ENCODE measurements at regions not wholly inside any gene's neighbourhood (a gene's known extent, or its start where the extent isn't known, plus 50 kb on each side); places are given as distances from the start of the nearest gene placed in this dataset.
"Not testable (repeated sequence)": the region's sequence is repeated elsewhere in the genome, so short reads cannot be mapped to it uniquely, and the experiment has no call there.

DNA sequence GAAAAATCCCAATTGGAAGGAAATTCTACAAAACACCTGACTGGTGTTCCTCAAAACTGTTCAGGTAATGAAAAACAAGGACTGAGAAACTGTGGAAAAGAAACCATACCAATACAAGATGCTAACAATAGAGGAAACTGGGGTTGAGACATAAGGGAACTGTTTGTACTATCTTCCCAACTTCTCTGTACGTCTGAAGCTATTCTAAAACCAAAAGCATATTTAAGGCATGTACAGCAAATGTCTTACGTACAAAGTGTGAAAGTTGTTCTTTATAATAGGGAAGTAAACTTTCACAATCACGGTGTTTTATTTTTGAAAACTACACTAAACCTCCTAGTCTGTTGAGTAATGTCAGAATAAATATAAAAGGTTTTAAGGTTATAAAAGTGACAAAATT lies 776.1 kb upstream of the RAB6C start:
- DNase-seq: no peak
- Histone ChIP-seq H3K9me3 (no peaks in the 10 kb centered on the region), H3K27me3 (no peaks in the 10 kb centered on the region), H3K36me3 (no peaks in the 10 kb centered on the region), H3K4me1 (no peaks in the 10 kb centered on the region), H3K4me3 (replicated peaks in 1 of 3) (no peak overlapping the region), H3K27ac (no peak overlapping the region)
- 68 to 73% methylated on average over 3 of the region's 3 CpGs for WGBS, 2 donors
- intact Hi-C loops (cut with DNase I): no loop called here
- TF ChIP-seq CTCF (IDR thresholded peaks at IDR 0.05) (no peak), POLR2A (IDR thresholded peaks at IDR 0.05) (no peak)

GRCh38 chr2:129204581-129204980 lies 774.9 kb upstream of the RAB6C start:
- 98 to 99% methylated on average over 2 of the region's 2 CpGs for WGBS, 2 donors
- H3K4me3 ChIP-seq (replicated peaks in 1 of 3); H3K9me3 ChIP-seq; H3K27me3 ChIP-seq; H3K36me3 ChIP-seq; H3K27ac ChIP-seq; intact Hi-C loops (cut with DNase I); H3K4me1 ChIP-seq; DNase-seq: not testable (repeated sequence)

DNA sequence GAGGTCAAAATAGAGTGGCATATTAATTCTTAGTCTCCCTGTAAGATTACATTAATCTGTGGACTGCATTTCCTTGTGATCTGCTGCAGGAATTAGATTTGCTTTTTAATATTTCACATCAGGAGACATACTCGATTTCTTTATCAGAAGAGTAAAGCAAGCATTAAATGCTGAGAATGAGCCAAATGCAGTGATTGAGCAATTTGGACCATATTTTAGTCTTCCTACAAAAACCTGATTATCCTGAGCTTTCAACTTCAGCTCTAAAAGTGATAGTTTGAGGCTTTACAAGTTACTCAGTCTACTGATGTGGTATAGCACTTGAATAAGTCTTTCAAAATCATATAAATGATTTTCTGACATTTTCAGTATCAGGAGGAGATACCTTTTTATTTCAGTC lies 774.3 kb upstream of the RAB6C start:
- DNase-seq: no peak
- Histone ChIP-seq H3K4me3 (replicated peaks in 1 of 3) (no peak overlapping the region), H3K9me3 (no peaks in the 10 kb centered on the region), H3K4me1 (no peaks in the 10 kb centered on the region), H3K27ac (no peak overlapping the region), H3K27me3 (no peaks in the 10 kb centered on the region), H3K36me3 (no peaks in the 10 kb centered on the region)
- TF ChIP-seq CTCF (IDR thresholded peaks at IDR 0.05): no peak
- no peak for TF ChIP-seq POLR2A (IDR thresholded peaks at IDR 0.05)
- WGBS, 2 donors: 65 to 78% methylated on average over 1 of the region's 1 CpG
- intact Hi-C loops (cut with DNase I): no loop called here

- intact Hi-C loops (cut with DNase I): no loop called here
- H3K27ac ChIP-seq: no peak overlapping the region
- H3K4me1 ChIP-seq: no peaks in the 10 kb centered on the region
- H3K27me3 ChIP-seq: no peaks in the 10 kb centered on the region
- WGBS, 2 donors: 60 to 81% methylated on average over 5 of the region's 5 CpGs
- H3K4me3 ChIP-seq (replicated peaks in 1 of 3): no peak overlapping the region
- H3K36me3 ChIP-seq: no peaks in the 10 kb centered on the region
- DNase-seq: no peak
- H3K9me3 ChIP-seq: no peaks in the 10 kb centered on the region
- TF ChIP-seq POLR2A (IDR thresholded peaks at IDR 0.05) (no peak), CTCF (IDR thresholded peaks at IDR 0.05) (no peak)
Observed at GRCh38 chr2:129205766-129206165, 773.7 kb upstream of the RAB6C start.

DNA sequence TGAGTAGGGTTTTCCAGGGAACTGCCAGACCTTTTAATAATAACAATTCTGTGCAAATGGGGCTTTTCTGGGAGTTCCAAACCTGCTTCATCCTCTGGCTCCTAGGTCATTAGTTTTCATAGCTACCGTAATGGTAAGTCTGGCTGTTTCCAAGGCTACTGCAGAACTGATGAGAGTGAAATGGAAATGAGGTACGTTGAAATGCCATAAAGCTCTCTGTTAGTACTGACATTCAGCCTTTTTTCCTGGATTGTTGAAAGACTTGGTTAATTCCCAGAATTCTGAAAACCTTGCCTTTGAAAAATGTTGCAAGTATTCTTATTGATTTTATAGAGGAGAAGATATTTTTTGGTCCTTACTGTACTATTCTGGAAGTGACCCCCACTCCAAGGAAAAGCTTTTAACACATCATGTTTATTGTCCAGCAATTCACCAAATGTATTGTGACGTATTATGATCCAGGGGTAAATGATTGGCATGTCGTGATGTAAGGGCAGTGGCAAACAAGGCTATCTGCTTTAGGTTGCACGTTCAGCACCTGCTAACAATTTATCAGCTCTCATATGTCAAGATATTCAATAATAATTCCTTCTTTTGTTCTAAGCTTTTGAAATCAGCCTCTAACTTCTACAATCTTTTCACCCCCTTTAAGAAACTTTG lies 767.0 kb upstream of the RAB6C start:
- TF ChIP-seq POLR2A (IDR thresholded peaks at IDR 0.05): no peak
- no peak for TF ChIP-seq CTCF (IDR thresholded peaks at IDR 0.05)
- Histone ChIP-seq H3K4me1 (no peaks in the 10 kb centered on the region), H3K27ac (no peak overlapping the region), H3K4me3 (replicated peaks in 1 of 3) (no peak overlapping the region), H3K9me3 (no peaks in the 10 kb centered on the region), H3K36me3 (no peaks in the 10 kb centered on the region), H3K27me3 (no peaks in the 10 kb centered on the region)
- intact Hi-C loops (cut with DNase I): no loop called here
- no peak for DNase-seq
- 86 to 87% methylated on average over 5 of the region's 5 CpGs for WGBS, 2 donors

DNA sequence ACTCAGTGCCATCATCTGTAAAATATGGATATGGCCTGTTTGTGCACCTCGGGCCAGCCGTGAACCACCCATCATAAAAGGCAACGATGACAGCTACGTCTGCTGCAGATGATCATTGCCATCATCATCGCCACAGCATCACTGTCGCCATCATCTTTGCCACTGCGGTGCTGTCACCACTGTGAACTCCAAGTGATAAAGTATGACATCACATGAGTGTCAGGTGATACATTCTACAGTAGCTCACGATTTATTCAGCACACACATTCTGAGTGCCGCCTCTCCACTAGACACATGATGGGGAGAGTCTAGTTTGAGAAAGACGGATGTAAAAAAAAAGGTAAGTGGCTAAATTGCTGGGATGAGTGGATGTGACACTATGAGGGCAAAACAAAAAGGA lies 755.4 kb upstream of the RAB6C start:
- intact Hi-C loops (cut with DNase I): no loop called here
- TF ChIP-seq CTCF (IDR thresholded peaks at IDR 0.05) (no peak), POLR2A (IDR thresholded peaks at IDR 0.05) (no peak)
- H3K4me1 ChIP-seq: no peaks in the 10 kb centered on the region
- H3K9me3 ChIP-seq: no peaks in the 10 kb centered on the region
- no peaks in the 10 kb centered on the region for H3K27me3 ChIP-seq
- no peak overlapping the region for H3K27ac ChIP-seq
- 90 to 95% methylated on average over 10 of the region's 10 CpGs for WGBS, 2 donors
- no peaks in the 10 kb centered on the region for H3K36me3 ChIP-seq
- no peak overlapping the region for H3K4me3 ChIP-seq (replicated peaks in 1 of 3)
- DNase-seq: no peak

All from thyroid gland (tissue), 4 donors.